ENCODE measurements at regions not wholly inside any gene's neighbourhood (a gene's known extent, or its start where the extent isn't known, plus 50 kb on each side); places are given as distances from the start of the nearest gene placed in this dataset.

DNA sequence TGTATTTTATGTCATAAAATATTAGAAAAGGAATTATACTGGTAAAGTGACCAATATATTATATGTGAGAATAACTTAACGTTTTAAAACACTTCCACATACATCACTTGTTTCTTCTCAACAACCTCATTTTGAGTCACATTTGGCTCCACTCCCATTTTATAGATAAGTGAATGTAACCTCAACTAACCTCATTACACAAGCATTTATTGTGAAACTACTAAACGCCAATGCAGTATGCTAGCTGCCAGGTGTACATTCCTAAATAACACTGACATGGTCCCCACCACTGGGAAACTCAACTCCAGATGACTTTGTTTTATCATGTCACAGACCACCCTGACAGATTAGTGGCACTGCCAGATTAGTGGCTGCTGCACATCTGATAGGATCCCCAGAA lies 249.7 kb upstream of the CNTN4 start:
- TF ChIP-seq, protein P1, sequence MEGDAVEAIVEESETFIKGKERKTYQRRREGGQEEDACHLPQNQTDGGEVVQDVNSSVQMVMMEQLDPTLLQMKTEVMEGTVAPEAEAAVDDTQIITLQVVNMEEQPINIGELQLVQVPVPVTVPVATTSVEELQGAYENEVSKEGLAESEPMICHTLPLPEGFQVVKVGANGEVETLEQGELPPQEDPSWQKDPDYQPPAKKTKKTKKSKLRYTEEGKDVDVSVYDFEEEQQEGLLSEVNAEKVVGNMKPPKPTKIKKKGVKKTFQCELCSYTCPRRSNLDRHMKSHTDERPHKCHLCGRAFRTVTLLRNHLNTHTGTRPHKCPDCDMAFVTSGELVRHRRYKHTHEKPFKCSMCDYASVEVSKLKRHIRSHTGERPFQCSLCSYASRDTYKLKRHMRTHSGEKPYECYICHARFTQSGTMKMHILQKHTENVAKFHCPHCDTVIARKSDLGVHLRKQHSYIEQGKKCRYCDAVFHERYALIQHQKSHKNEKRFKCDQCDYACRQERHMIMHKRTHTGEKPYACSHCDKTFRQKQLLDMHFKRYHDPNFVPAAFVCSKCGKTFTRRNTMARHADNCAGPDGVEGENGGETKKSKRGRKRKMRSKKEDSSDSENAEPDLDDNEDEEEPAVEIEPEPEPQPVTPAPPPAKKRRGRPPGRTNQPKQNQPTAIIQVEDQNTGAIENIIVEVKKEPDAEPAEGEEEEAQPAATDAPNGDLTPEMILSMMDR (IDR thresholded peaks at IDR 0.05), result no peak
- TF ChIP-seq POLR2A (IDR thresholded peaks at IDR 0.05), result no peak

Measured in lower leg skin (tissue), 3 donors.